DND-41 (cell line): ENCODE measurements at regions not wholly inside any gene's neighbourhood (a gene's known extent, or its start where the extent isn't known, plus 50 kb on each side); places are given as distances from the start of the nearest gene placed in this dataset.

Experiments used
- ATAC-seq: fragments of 200-7000 bp; cut with Tn5 transposase; 3 replicates; pipeline ENCODE4 v1.9.1; 2021; ENCODE audit warnings: low read depth; ENCODE audit not compliant: insufficient read depth
- DNase-seq: peaks from one replicate; pipeline ENCODE4 v3.0.0-alpha.2; 2020
- H2AFZ ChIP-seq: 2 replicates; pipeline ENCODE4 v1.6.0; 2012; ENCODE audit warnings: low read depth, low read length
- H3K27ac ChIP-seq: 2 replicates; pipeline ENCODE4 v1.5.1; 2012; ENCODE audit warnings: low read length, inconsistent platforms
- H3K27me3 ChIP-seq: fragments of 200-600 bp; sonication (generic); 2 replicates; pipeline ENCODE4 v1.6.0; 2012; ENCODE audit warnings: low read length, mild to moderate bottlenecking, inconsistent platforms; ENCODE audit not compliant: insufficient read depth, poor library complexity
- H3K36me3 ChIP-seq: 2 replicates; pipeline ENCODE4 v1.5.1; 2012; ENCODE audit warnings: low read length, inconsistent platforms; ENCODE audit not compliant: insufficient read depth
- H3K4me1 ChIP-seq: 2 replicates; pipeline ENCODE4 v1.5.1; 2012; ENCODE audit warnings: mild to moderate bottlenecking, low read length; ENCODE audit not compliant: insufficient read depth
- H3K4me2 ChIP-seq: 2 replicates; pipeline ENCODE4 v1.6.0; 2012; ENCODE audit warnings: mild to moderate bottlenecking, moderate library complexity, low read length, inconsistent platforms; ENCODE audit not compliant: insufficient read depth
- H3K4me3 ChIP-seq, 2 experiments: fragments of 200-600 bp in 1 of 2; shearing (Covaris generic) in 1 of 2; 2 replicates each; pipeline ENCODE4 v1.5.1; 2012 to 2016; ENCODE audit warnings: inconsistent platforms in 2 of 2, low read length in 2 of 2, mild to moderate bottlenecking in 2 of 2, low read depth in 1 of 2, moderate library complexity in 1 of 2
- H3K79me2 ChIP-seq: 2 replicates; pipeline ENCODE4 v1.6.0; 2012; ENCODE audit warnings: low read length, inconsistent platforms; ENCODE audit not compliant: insufficient read depth
- H3K9ac ChIP-seq: 2 replicates; pipeline ENCODE4 v1.6.0; 2012; ENCODE audit warnings: low read depth, mild to moderate bottlenecking, inconsistent platforms, low read length, moderate library complexity
- H3K9me3 ChIP-seq: 2 replicates; pipeline ENCODE4 v1.5.1; 2012; ENCODE audit warnings: low read length, moderate library complexity, mild to moderate bottlenecking, inconsistent platforms; ENCODE audit not compliant: insufficient read depth, severe bottlenecking
- H4K20me1 ChIP-seq: 2 replicates; pipeline ENCODE4 v1.6.0; 2012; ENCODE audit warnings: low read length; ENCODE audit not compliant: insufficient read depth
- CTCF ChIP-seq: IDR thresholded peaks from 2 replicates; pipeline ENCODE4 v1.5.1; 2012; ENCODE audit warnings: borderline replicate concordance, low read length, moderate library complexity, mild to moderate bottlenecking; ENCODE audit not compliant: poor library complexity, severe bottlenecking; ENCODE audit errors: extremely low read depth
- EZH2 ChIP-seq: IDR thresholded peaks from 3 replicates; pipeline ENCODE4 v1.6.1; 2012; ENCODE audit warnings: borderline replicate concordance, low read depth, mild to moderate bottlenecking, moderate library complexity, low read length, inconsistent platforms; ENCODE audit not compliant: severe bottlenecking

- H3K4me3 ChIP-seq: no peak overlapping the region
- H3K27ac ChIP-seq: no peak overlapping the region
- H4K20me1 ChIP-seq: no peaks in the 10 kb centered on the region
- no peak overlapping the region for H2AFZ ChIP-seq
- H3K36me3 ChIP-seq: no peaks in the 10 kb centered on the region
- H3K9me3 ChIP-seq: no peaks in the 10 kb centered on the region
- no peak overlapping the region for H3K4me2 ChIP-seq
- no peaks in the 10 kb centered on the region for H3K4me1 ChIP-seq
- DNase-seq (no peak), ATAC-seq (no peak)
- no peak for TF ChIP-seq CTCF
- H3K9ac ChIP-seq: no peak overlapping the region
- peaks cover 15% of the 10 kb centered on the region for H3K27me3 ChIP-seq
- no peaks in the 10 kb centered on the region for H3K79me2 ChIP-seq
These were observed 254.7 kb downstream of the NFATC2 start for GRCh38 chr20:51287628-51288413.

GRCh38 chr20:51286758-51287157 lies 255.8 kb downstream of the NFATC2 start:
- H3K27ac ChIP-seq: no peak overlapping the region
- no peaks in the 10 kb centered on the region for H3K9me3 ChIP-seq
- no peak overlapping the region for H3K4me3 ChIP-seq
- no peaks in the 10 kb centered on the region for H3K79me2 ChIP-seq
- H3K36me3 ChIP-seq: no peaks in the 10 kb centered on the region
- H3K4me2 ChIP-seq: no peak overlapping the region
- no peak for TF ChIP-seq EZH2
- TF ChIP-seq CTCF: no peak
- peaks cover 13% of the 10 kb centered on the region for H3K27me3 ChIP-seq
- DNase-seq (no peak), ATAC-seq (no peak)
- no peak overlapping the region for H2AFZ ChIP-seq
- no peak overlapping the region for H3K9ac ChIP-seq
- no peaks in the 10 kb centered on the region for H3K4me1 ChIP-seq
- no peaks in the 10 kb centered on the region for H4K20me1 ChIP-seq

- no peaks in the 10 kb centered on the region for H3K79me2 ChIP-seq
- no peaks in the 10 kb centered on the region for H3K9me3 ChIP-seq
- H2AFZ ChIP-seq: no peak overlapping the region
- no peak overlapping the region for H3K4me2 ChIP-seq
- H3K4me3 ChIP-seq: no peak overlapping the region
- H4K20me1 ChIP-seq: no peaks in the 10 kb centered on the region
- DNase-seq (no peak), ATAC-seq (no peak)
- H3K27me3 ChIP-seq: peaks cover 13% of the 10 kb centered on the region
- H3K27ac ChIP-seq: no peak overlapping the region
- no peaks in the 10 kb centered on the region for H3K36me3 ChIP-seq
- TF ChIP-seq CTCF: no peak
- no peak overlapping the region for H3K9ac ChIP-seq
- no peaks in the 10 kb centered on the region for H3K4me1 ChIP-seq
These were observed 256.8 kb downstream of the NFATC2 start for GRCh38 chr20:51285684-51286083.
